Keratinocyte (primary cell): ENCODE measurements at regions not wholly inside any gene's neighbourhood (a gene's known extent, or its start where the extent isn't known, plus 50 kb on each side); places are given as distances from the start of the nearest gene placed in this dataset.

Source experiments
- CTCF ChIP-seq, 3 experiments: IDR thresholded peaks in 1 of 3; conservative IDR thresholded peaks in 1 of 3; optimal IDR thresholded peaks in 1 of 3; 2 replicates in 2 of 3; 3 replicates in 1 of 3; pipeline versions ENCODE3 to v1.5.1; 2011; ENCODE audit warnings: low read length in 3 of 3, mild to moderate bottlenecking in 3 of 3, moderate library complexity in 2 of 3, control low read depth in 1 of 3, inconsistent platforms in 1 of 3; ENCODE audit not compliant: insufficient read depth in 2 of 3; ENCODE audit errors: extremely low read depth in 1 of 3
- EZH2 ChIP-seq: IDR thresholded peaks from one replicate; pipeline ENCODE4 v1.6.1; 2012; ENCODE audit warnings: inconsistent platforms, mild to moderate bottlenecking, low read length, moderate library complexity

- no peak for TF ChIP-seq CTCF (optimal IDR thresholded peaks at IDR 0.05 in 1 of 3, IDR thresholded peaks at IDR 0.05 in 1 of 3, conservative IDR thresholded peaks at IDR 0.05 in 1 of 3; ENCODE audit: extremely low read depth in 1 of 3, insufficient read depth in 2 of 3, low read length in 3 of 3)
- TF ChIP-seq EZH2: no peak
Observed at GRCh38 chr6:113209315-113209714, 647.8 kb upstream of the MARCKS start.
